SK-N-MC (cell line): ENCODE measurements at regions not wholly inside any gene's neighbourhood (a gene's known extent, or its start where the extent isn't known, plus 50 kb on each side); places are given as distances from the start of the nearest gene placed in this dataset.
"Not testable (repeated sequence)": the region's sequence is repeated elsewhere in the genome, so short reads cannot be mapped to it uniquely, and the experiment has no call there.

ENCODE experiments used
- DNase-seq: peaks from one replicate; pipeline ENCODE4 v3.0.0-alpha.2; 2011; ENCODE audit warnings: low read depth, low spot score
- H3K27ac ChIP-seq: fragments of 200-600 bp; sonication (generic); 2 replicates; pipeline ENCODE4 v1.5.1; 2016; ENCODE audit warnings: mixed run types
- H3K36me3 ChIP-seq: fragments of 200-600 bp; sonication (generic); 2 replicates; pipeline ENCODE4 v1.6.1; 2017; ENCODE audit warnings: antibody characterized with exemption, low read length, mixed read lengths; ENCODE audit not compliant: insufficient read depth
- H3K4me3 ChIP-seq: fragments of 200-600 bp; sonication (generic); 2 replicates; pipeline ENCODE4 v1.5.1; 2016
- H3K9ac ChIP-seq: fragments of 200-600 bp; sonication (generic); 2 replicates; pipeline ENCODE4 v1.8.0; 2017; ENCODE audit warnings: mixed run types, mixed read lengths; ENCODE audit not compliant: insufficient read length
- H3K9me3 ChIP-seq: fragments of 200-600 bp; sonication (generic); 2 replicates; pipeline ENCODE4 v1.6.1; 2017; ENCODE audit warnings: low read depth, mild to moderate bottlenecking, antibody characterized with exemption, low read length, moderate library complexity, mixed read lengths
- EZH2 ChIP-seq: fragments of 200-600 bp; sonication (generic); IDR thresholded peaks from one replicate; pipeline ENCODE4 v1.6.1; 2017; ENCODE audit warnings: antibody characterized with exemption
- FOXP2 ChIP-seq: optimal IDR thresholded peaks from 2 replicates; pipeline ENCODE3; 2011; ENCODE audit warnings: mild to moderate bottlenecking, moderate library complexity; ENCODE audit not compliant: insufficient read depth; ENCODE audit errors: extremely low read length, control extremely low read depth
- POLR2AphosphoS5 ChIP-seq: IDR thresholded peaks from 2 replicates; pipeline ENCODE4 v1.6.1; 2012; ENCODE audit warnings: mild to moderate bottlenecking, low read depth, low read length, borderline replicate concordance

- H3K9me3 ChIP-seq: no peaks in the 10 kb centered on the region
- no peaks in the 10 kb centered on the region for H3K36me3 ChIP-seq
- no peak overlapping the region for H3K9ac ChIP-seq
- no peak overlapping the region for H3K4me3 ChIP-seq
- no peak for DNase-seq
- no peak overlapping the region for H3K27ac ChIP-seq
- no peak for TF ChIP-seq POLR2AphosphoS5
- no peak for TF ChIP-seq FOXP2
- TF ChIP-seq EZH2: no peak
Measured at GRCh38 chr10:4606856-4607636, 219.0 kb upstream of the AKR1E2 start.

DNA sequence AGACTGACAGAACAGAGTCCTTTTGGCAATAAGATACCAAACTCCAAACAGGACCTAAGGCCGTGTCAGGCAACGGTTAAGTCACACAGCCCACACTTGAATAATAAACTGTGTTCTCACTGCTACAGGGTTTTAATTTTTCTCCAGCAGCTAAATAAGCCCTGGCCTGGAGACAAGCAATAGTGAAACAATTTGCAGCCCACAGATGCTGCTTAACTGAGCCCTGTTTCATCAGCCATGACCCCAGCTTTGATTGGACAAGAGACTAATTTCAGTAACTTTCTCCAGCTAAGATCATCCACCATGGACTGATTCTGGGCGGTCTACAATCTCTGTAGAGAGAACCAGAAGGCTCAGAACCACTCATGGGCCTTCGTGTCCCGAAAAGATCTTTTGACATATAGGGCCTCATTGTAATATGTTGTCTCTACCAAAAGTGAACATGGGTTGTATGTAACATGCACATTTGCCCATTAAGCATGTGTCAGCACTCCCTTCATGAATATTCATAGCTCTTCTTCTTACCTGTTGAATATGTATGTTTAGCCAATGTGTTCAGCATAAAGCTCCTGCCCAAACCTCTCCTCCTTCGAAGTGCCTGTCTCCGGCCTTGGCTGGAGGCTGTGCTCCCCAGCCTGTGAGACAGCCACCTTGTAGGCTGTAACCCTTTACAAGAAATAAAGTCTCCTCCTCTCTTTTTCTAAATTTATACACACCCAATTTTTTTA lies 223.1 kb upstream of the AKR1E2 start:
- no peaks in the 10 kb centered on the region for H3K9me3 ChIP-seq
- H3K27ac ChIP-seq: no peak overlapping the region
- no peaks in the 10 kb centered on the region for H3K36me3 ChIP-seq
- H3K9ac ChIP-seq: no peak overlapping the region
- H3K4me3 ChIP-seq: no peak overlapping the region
- DNase-seq: no peak
- TF ChIP-seq FOXP2 (no peak), EZH2 (no peak), POLR2AphosphoS5 (no peak)

DNA sequence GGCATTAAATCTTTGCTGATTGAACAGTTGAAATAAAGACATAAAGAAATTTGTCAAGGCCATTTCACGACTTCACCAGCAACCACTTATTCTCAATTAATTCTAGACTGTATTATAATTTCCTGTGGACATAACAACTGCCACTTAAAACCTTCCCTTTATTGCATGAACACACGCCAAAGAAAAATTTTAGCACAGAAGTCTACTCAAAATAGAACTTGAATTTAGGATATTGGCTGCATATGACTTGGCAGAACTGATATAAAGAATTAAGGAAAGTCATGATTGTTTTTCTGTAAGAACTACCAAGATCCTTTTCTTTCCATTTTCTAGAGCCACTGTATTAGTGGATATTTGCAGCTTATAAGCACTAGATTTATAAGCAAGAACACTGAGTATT lies 226.5 kb upstream of the AKR1E2 start:
- H3K9ac ChIP-seq: no peak overlapping the region
- no peak overlapping the region for H3K4me3 ChIP-seq
- TF ChIP-seq EZH2: no peak
- H3K36me3 ChIP-seq: no peaks in the 10 kb centered on the region
- no peak for DNase-seq
- H3K9me3 ChIP-seq: no peaks in the 10 kb centered on the region
- no peak overlapping the region for H3K27ac ChIP-seq

- DNase-seq, H3K9ac ChIP-seq, H3K4me3 ChIP-seq, H3K27ac ChIP-seq, H3K9me3 ChIP-seq, H3K36me3 ChIP-seq: not testable (repeated sequence)
Measured at GRCh38 chr10:4597898-4598297, 228.1 kb upstream of the AKR1E2 start.

GRCh38 chr10:4596951-4597350 lies 229.1 kb upstream of the AKR1E2 start:
- Histone ChIP-seq H3K36me3 (no peaks in the 10 kb centered on the region), H3K9me3 (no peaks in the 10 kb centered on the region), H3K9ac (no peak overlapping the region), H3K4me3 (no peak overlapping the region), H3K27ac (no peak overlapping the region)
- no peak for TF ChIP-seq EZH2
- no peak for TF ChIP-seq FOXP2
- no peak for TF ChIP-seq POLR2AphosphoS5
- DNase-seq: no peak

DNA sequence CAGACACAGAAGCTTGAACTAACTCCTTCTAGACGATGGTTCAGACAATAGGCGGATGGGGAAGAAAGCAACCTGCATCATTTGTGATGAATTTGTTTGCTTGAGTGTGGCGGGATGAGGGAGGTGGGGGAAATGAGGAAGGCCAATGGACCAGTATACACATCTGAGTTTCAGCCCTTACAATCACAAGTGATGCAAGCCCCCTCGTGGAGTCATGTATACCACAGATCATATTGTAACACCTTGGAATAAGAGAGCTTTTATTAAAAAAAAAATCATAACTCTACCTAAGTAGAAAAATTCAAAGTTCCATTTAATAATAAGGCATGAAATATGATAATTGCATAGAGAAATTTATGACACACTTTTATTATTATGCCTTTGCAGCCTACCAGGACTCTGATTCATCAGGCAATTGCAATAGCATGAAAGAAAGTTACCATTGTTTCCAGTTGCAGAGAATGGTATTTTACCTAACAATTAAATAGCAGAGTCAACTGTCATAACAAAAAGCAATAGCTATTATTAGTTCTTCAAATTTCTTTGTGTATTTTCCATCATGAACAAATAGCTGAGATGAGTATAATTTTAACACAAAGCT lies 230.2 kb upstream of the AKR1E2 start:
- H3K9me3 ChIP-seq: no peaks in the 10 kb centered on the region
- DNase-seq: no peak
- no peaks in the 10 kb centered on the region for H3K36me3 ChIP-seq
- H3K27ac ChIP-seq: no peak overlapping the region
- H3K4me3 ChIP-seq: no peak overlapping the region
- no peak overlapping the region for H3K9ac ChIP-seq
- no peak for TF ChIP-seq FOXP2
- no peak for TF ChIP-seq EZH2

DNA sequence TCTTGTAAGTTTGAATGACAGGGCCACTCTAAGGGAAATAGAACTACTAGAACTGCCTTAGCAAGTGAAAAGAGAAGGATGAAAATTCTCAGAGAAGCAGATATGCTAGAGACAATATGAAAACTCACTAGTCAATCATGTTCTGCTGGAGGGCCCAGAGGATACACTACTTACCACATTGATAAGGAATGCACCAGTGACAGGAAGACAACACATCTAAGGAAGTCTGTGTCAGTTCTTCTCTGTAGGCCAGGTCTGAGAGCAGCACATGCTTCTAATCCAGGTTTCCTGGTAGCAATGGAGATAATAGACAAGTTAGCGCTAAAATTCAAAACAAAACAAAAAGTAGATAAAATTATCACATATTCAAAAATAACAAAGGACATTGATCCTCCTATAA lies 235.2 kb upstream of the AKR1E2 start:
- no peaks in the 10 kb centered on the region for H3K9me3 ChIP-seq
- H3K4me3 ChIP-seq: no peak overlapping the region
- TF ChIP-seq FOXP2 (no peak), EZH2 (no peak), POLR2AphosphoS5 (no peak)
- H3K9ac ChIP-seq: no peak overlapping the region
- H3K27ac ChIP-seq: no peak overlapping the region
- DNase-seq: no peak
- H3K36me3 ChIP-seq: no peaks in the 10 kb centered on the region

DNA sequence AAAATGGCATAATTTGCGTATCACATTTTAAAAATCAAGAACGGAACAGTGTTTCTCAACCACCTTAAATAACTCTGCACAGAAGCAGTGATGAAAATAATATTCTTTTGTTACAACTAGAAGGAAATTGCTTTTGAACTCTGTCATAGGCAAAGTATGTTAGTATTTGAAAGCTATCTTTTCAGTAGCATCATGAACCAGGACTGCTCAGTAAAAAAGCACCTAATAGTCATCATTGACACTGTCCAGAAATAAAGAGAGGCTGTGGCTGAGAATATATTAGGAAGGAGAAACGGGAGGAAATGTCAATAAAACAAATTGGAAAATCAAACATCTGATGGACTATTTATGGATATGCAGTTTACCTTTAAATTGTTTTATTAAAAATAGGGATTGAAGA lies 237.2 kb upstream of the AKR1E2 start:
- Histone ChIP-seq H3K9ac (no peak overlapping the region), H3K4me3 (no peak overlapping the region), H3K36me3 (no peaks in the 10 kb centered on the region), H3K9me3 (no peaks in the 10 kb centered on the region), H3K27ac (no peak overlapping the region)
- no peak for DNase-seq
- no peak for TF ChIP-seq EZH2
- TF ChIP-seq POLR2AphosphoS5: no peak
- TF ChIP-seq FOXP2: no peak
